IMR-90 (cell line): ENCODE measurements at regions not wholly inside any gene's neighbourhood (a gene's known extent, or its start where the extent isn't known, plus 50 kb on each side); places are given as distances from the start of the nearest gene placed in this dataset.

Source experiments
- BHLHE40 ChIP-seq: fragments of 150-350 bp; IDR thresholded peaks from 2 replicates; pipeline ENCODE4 v1.6.1; 2016; ENCODE audit warnings: mild to moderate bottlenecking, low read depth, low read length
- CHD1 ChIP-seq: IDR thresholded peaks from 2 replicates; pipeline ENCODE4 v1.6.1; 2012; ENCODE audit warnings: low read depth, low read length, improper control_type of control experiment
- CTCF ChIP-seq: conservative IDR thresholded peaks from 2 replicates; pipeline ENCODE4 v1.5.1; 2012; ENCODE audit warnings: mild to moderate bottlenecking, low read depth, low read length, improper control_type of control experiment
- ELK1 ChIP-seq: fragments of 150-350 bp; IDR thresholded peaks from 2 replicates; pipeline ENCODE4 v1.6.1; 2016; ENCODE audit warnings: low read depth, mild to moderate bottlenecking, low read length, moderate library complexity, borderline replicate concordance
- FOS ChIP-seq: fragments of 150-350 bp; IDR thresholded peaks from 2 replicates; pipeline ENCODE4 v1.6.1; 2016; ENCODE audit warnings: low read depth, low read length
- POLR2A ChIP-seq: IDR thresholded peaks from 2 replicates; pipeline ENCODE4 v1.6.1; 2012; ENCODE audit warnings: mild to moderate bottlenecking, low read depth, low read length
- RAD21 ChIP-seq: IDR thresholded peaks from 2 replicates; pipeline ENCODE4 v1.6.1; 2012; ENCODE audit warnings: low read length, improper control_type of control experiment
- RCOR1 ChIP-seq: IDR thresholded peaks from 2 replicates; pipeline ENCODE4 v1.6.1; 2012; ENCODE audit warnings: mild to moderate bottlenecking, low read length, improper control_type of control experiment; ENCODE audit not compliant: insufficient replicate concordance
- RFX5 ChIP-seq: IDR thresholded peaks from 2 replicates; pipeline ENCODE4 v1.8.0; 2012; ENCODE audit warnings: low read depth, mild to moderate bottlenecking, low read length, moderate library complexity
- SMC3 ChIP-seq: fragments of 150-350 bp; IDR thresholded peaks from 2 replicates; pipeline ENCODE4 v1.6.1; 2016; ENCODE audit warnings: low read depth, mild to moderate bottlenecking, antibody characterized with exemption, low read length, moderate library complexity
- USF2 ChIP-seq: fragments of 150-350 bp; IDR thresholded peaks from 2 replicates; pipeline ENCODE4 v1.6.1; 2017; ENCODE audit warnings: mild to moderate bottlenecking, antibody characterized with exemption, low read length, low read depth

- no peak for TF ChIP-seq CTCF
- no peak for TF ChIP-seq RAD21
- no peak for TF ChIP-seq USF2
- no peak for TF ChIP-seq CHD1
- TF ChIP-seq RFX5 = no peak
- TF ChIP-seq ELK1 = no peak
- TF ChIP-seq POLR2A = no peak
- no peak for TF ChIP-seq FOS
- TF ChIP-seq SMC3 = no peak
- no peak for TF ChIP-seq RCOR1
- no peak for TF ChIP-seq BHLHE40
Observed at GRCh38 chr3:62928256-62928655, 53.0 kb upstream of the CADPS start.
